IMR-90 (cell line): ENCODE measurements at regions not wholly inside any gene's neighbourhood (a gene's known extent, or its start where the extent isn't known, plus 50 kb on each side); places are given as distances from the start of the nearest gene placed in this dataset.

ENCODE experiments used
- ATAC-seq: fragments of 200-7000 bp; cut with Tn5 transposase; 2 replicates; pipeline ENCODE4 v1.9.1; 2020; ENCODE audit warnings: low read depth, mild to moderate bottlenecking, moderate library complexity
- BruUV-seq: library from RNA; stranded (reverse); fragments of 400-500 nt; replicated peaks from 2 replicates; lab custom pipeline; 2021; lab: Mats Ljungman, UMichigan
- CTCF ChIA-PET: fragments of 300-600 bp; formaldehyde crosslinking; extraction: SDS; loops from one replicate; lab custom pipeline; 2021; ENCODE audit warnings: antibody characterized with exemption; lab: Yijun Ruan, JAX
- POLR2A ChIA-PET: fragments of 300-600 bp; sonication (Branson Sonifier 250); formaldehyde crosslinking; loops from one replicate; lab custom pipeline; 2022; ENCODE audit warnings: antibody characterized with exemption; ENCODE audit not compliant: unreplicated experiment; lab: Charles Lee
- DNase-seq: peaks from one replicate; pipeline ENCODE4 v3.0.0; 2013
- H2AFZ ChIP-seq: replicated peaks from 2 replicates; pipeline ENCODE3; 2013; ENCODE audit warnings: low read length, mild to moderate bottlenecking; ENCODE audit not compliant: poor library complexity
- H2AK5ac ChIP-seq: 2 replicates; pipeline ENCODE4 v1.6.1; 2013; ENCODE audit warnings: low read depth, low read length, inconsistent platforms
- H2AK9ac ChIP-seq: replicated peaks from 2 replicates; pipeline ENCODE3; 2013; ENCODE audit warnings: mild to moderate bottlenecking, low read depth, low read length, moderate library complexity; ENCODE audit not compliant: poor library complexity
- H2BK120ac ChIP-seq: 2 replicates; pipeline ENCODE4 v1.6.1; 2013; ENCODE audit warnings: low read depth, low read length, inconsistent platforms
- H2BK15ac ChIP-seq: 3 replicates; pipeline ENCODE4 v1.6.1; 2013; ENCODE audit warnings: low read depth, low read length, inconsistent platforms
- H2BK20ac ChIP-seq: 2 replicates; pipeline ENCODE4 v1.6.1; 2013; ENCODE audit warnings: low read depth, mild to moderate bottlenecking, inconsistent platforms, low read length, moderate library complexity
- H2BK5ac ChIP-seq: 2 replicates; pipeline ENCODE4 v1.6.1; 2013; ENCODE audit warnings: mild to moderate bottlenecking, low read depth, low read length, inconsistent platforms; ENCODE audit not compliant: poor library complexity, severe bottlenecking
- H3K14ac ChIP-seq: replicated peaks from 2 replicates; pipeline ENCODE4 v1.6.1; 2013; ENCODE audit warnings: low read depth, low read length, inconsistent platforms
- H3K18ac ChIP-seq: 2 replicates; pipeline ENCODE4 v1.6.1; 2013; ENCODE audit warnings: low read depth, low read length, control low read depth
- H3K23ac ChIP-seq: 2 replicates; pipeline ENCODE4 v1.6.1; 2013; ENCODE audit warnings: low read depth, low read length, inconsistent platforms
- H3K27ac ChIP-seq: 2 replicates; pipeline ENCODE4 v1.5.1; 2013; ENCODE audit warnings: mild to moderate bottlenecking, control low read depth, low read length; ENCODE audit not compliant: insufficient read depth
- H3K27me3 ChIP-seq: 2 replicates; pipeline ENCODE4 v1.6.1; 2013; ENCODE audit warnings: low read length; ENCODE audit not compliant: control insufficient read depth, insufficient read depth
- H3K36me3 ChIP-seq: 2 replicates; pipeline ENCODE4 v1.6.1; 2013; ENCODE audit warnings: low read length, mixed read lengths; ENCODE audit not compliant: control insufficient read depth, insufficient read depth
- H3K4ac ChIP-seq: 2 replicates; pipeline ENCODE4 v1.6.1; 2013; ENCODE audit warnings: low read depth, low read length, inconsistent platforms
- H3K4me1 ChIP-seq: 2 replicates; pipeline ENCODE4 v1.6.1; 2013; ENCODE audit warnings: low read length, mixed read lengths; ENCODE audit not compliant: control insufficient read depth, insufficient read depth
- H3K4me2 ChIP-seq: 2 replicates; pipeline ENCODE4 v1.6.1; 2013; ENCODE audit warnings: low read depth, mild to moderate bottlenecking, control low read depth, low read length, moderate library complexity
- H3K4me3 ChIP-seq: 2 replicates; pipeline ENCODE4 v1.5.1; 2013; ENCODE audit warnings: low read depth, mild to moderate bottlenecking, control low read depth, low read length, moderate library complexity; ENCODE audit not compliant: insufficient read depth
- H3K56ac ChIP-seq: 2 replicates; pipeline ENCODE4 v1.6.1; 2013; ENCODE audit warnings: low read length, inconsistent platforms; ENCODE audit not compliant: insufficient read depth; ENCODE audit errors: extremely low read depth
- H3K79me1 ChIP-seq, 2 experiments: 2 replicates each; pipeline ENCODE4 v1.6.1; 2013; ENCODE audit warnings: low read length in 2 of 2, inconsistent platforms in 1 of 2, low read depth in 1 of 2
- H3K9ac ChIP-seq: 2 replicates; pipeline ENCODE4 v1.6.1; 2013; ENCODE audit warnings: low read depth, low read length, control low read depth
- H3K9me1 ChIP-seq: 2 replicates; pipeline ENCODE4 v1.6.1; 2013; ENCODE audit warnings: low read length, inconsistent platforms; ENCODE audit not compliant: insufficient read depth
- H3K9me3 ChIP-seq: 2 replicates; pipeline ENCODE4 v1.6.1; 2013; ENCODE audit warnings: low read length; ENCODE audit not compliant: control insufficient read depth, insufficient read depth
- H4K20me1 ChIP-seq: 2 replicates; pipeline ENCODE4 v1.6.1; 2013; ENCODE audit warnings: low read length, inconsistent platforms; ENCODE audit not compliant: insufficient read depth
- H4K5ac ChIP-seq: 2 replicates; pipeline ENCODE4 v1.6.1; 2013; ENCODE audit warnings: mild to moderate bottlenecking, low read depth, low read length, control low read depth
- H4K8ac ChIP-seq, 2 experiments: 2 replicates each; pipeline ENCODE4 v1.6.1; 2013; ENCODE audit warnings: low read depth in 2 of 2, low read length in 2 of 2, control low read depth in 1 of 2, inconsistent platforms in 1 of 2
- H4K91ac ChIP-seq: 2 replicates; pipeline ENCODE4 v1.6.1; 2013; ENCODE audit warnings: low read depth, low read length, inconsistent platforms; ENCODE audit not compliant: insufficient read depth
- BHLHE40 ChIP-seq: fragments of 150-350 bp; IDR thresholded peaks from 2 replicates; pipeline ENCODE4 v1.6.1; 2016; ENCODE audit warnings: mild to moderate bottlenecking, low read depth, low read length
- CHD1 ChIP-seq: IDR thresholded peaks from 2 replicates; pipeline ENCODE4 v1.6.1; 2012; ENCODE audit warnings: low read depth, low read length, improper control_type of control experiment
- CTCF ChIP-seq: conservative IDR thresholded peaks from 2 replicates; pipeline ENCODE4 v1.5.1; 2012; ENCODE audit warnings: mild to moderate bottlenecking, low read depth, low read length, improper control_type of control experiment
- MAFK ChIP-seq: IDR thresholded peaks from 2 replicates; pipeline ENCODE4 v1.6.1; 2012; ENCODE audit warnings: low read depth, low read length, improper control_type of control experiment
- MXI1 ChIP-seq: IDR thresholded peaks from 2 replicates; pipeline ENCODE4 v1.6.1; 2012; ENCODE audit warnings: low read depth, mild to moderate bottlenecking, low read length, moderate library complexity, borderline replicate concordance
- NFE2L2 ChIP-seq: fragments of 150-350 bp; IDR thresholded peaks from 2 replicates; pipeline ENCODE4 v1.6.1; 2016; ENCODE audit warnings: low read depth, mild to moderate bottlenecking, low read length
- POLR2A ChIP-seq: IDR thresholded peaks from 2 replicates; pipeline ENCODE4 v1.6.1; 2012; ENCODE audit warnings: mild to moderate bottlenecking, low read depth, low read length
- RCOR1 ChIP-seq: IDR thresholded peaks from 2 replicates; pipeline ENCODE4 v1.6.1; 2012; ENCODE audit warnings: mild to moderate bottlenecking, low read length, improper control_type of control experiment; ENCODE audit not compliant: insufficient replicate concordance
- RFX5 ChIP-seq: IDR thresholded peaks from 2 replicates; pipeline ENCODE4 v1.8.0; 2012; ENCODE audit warnings: low read depth, mild to moderate bottlenecking, low read length, moderate library complexity
- SMC3 ChIP-seq: fragments of 150-350 bp; IDR thresholded peaks from 2 replicates; pipeline ENCODE4 v1.6.1; 2016; ENCODE audit warnings: low read depth, mild to moderate bottlenecking, antibody characterized with exemption, low read length, moderate library complexity
- dilution Hi-C: fragments of 300-500 bp; cut with HindIII; formaldehyde crosslinking; loops from one replicate; pipeline ENCODE4 v1.14.3; 2018; ENCODE audit warnings: low sequenced_read_pairs; ENCODE audit not compliant: unreplicated experiment
- in situ Hi-C: fragments of 300-500 bp; cut with MboI; formaldehyde crosslinking; loops from 3 replicates; pipeline ENCODE4 v1.14.3; 2019; ENCODE audit warnings: low sequenced_read_pairs, inconsistent platforms, mixed read lengths
- intact Hi-C: fragments of 100-400 bp; cut with micrococcal nuclease; formaldehyde crosslinking; loops from 2 replicates; pipeline ENCODE4 v1.10.0; 2022
- TF ChIP-seq, protein P1 (sequence below): fragments of 150-350 bp; IDR thresholded peaks from 2 replicates; pipeline ENCODE4 v1.6.1; 2016; ENCODE audit warnings: low read depth, mild to moderate bottlenecking, low read length, moderate library complexity, borderline replicate concordance
- TF ChIP-seq, protein P2 (sequence below): fragments of 150-350 bp; IDR thresholded peaks from 2 replicates; pipeline ENCODE4 v1.6.1; 2017; ENCODE audit warnings: mild to moderate bottlenecking, antibody characterized with exemption, low read length, low read depth

DNA sequence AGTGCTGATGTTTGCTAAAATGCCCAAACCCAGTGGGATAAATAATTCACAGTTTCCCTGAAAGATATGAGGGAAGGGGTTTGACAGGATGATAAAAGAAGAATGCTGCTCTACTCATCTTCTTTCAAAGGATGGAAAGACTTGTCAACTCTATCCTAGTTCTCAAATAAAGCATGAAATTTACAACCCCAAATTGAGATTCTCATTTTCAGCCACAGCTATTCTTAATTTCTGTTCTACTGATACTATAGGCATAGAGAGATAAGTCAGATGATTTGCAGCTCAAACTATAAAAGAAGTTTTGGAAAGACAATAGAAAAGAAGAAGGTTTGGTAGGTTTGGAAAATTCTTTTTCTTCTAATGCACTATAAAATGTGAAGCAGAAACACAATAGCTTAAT lies 542.6 kb downstream of the CSNK1G3 start:
- no peak overlapping the region for H3K27ac ChIP-seq
- H2AK9ac ChIP-seq = no peak overlapping the region
- no peak overlapping the region for H3K4me3 ChIP-seq
- ATAC-seq (no peak), DNase-seq (no peak)
- no peak overlapping the region for H4K91ac ChIP-seq
- H3K18ac ChIP-seq = no peak overlapping the region
- no peak overlapping the region for H4K8ac ChIP-seq
- H2BK120ac ChIP-seq = no peak overlapping the region
- no peaks in the 10 kb centered on the region for H3K79me1 ChIP-seq
- H3K4ac ChIP-seq = no peak overlapping the region
- H2BK15ac ChIP-seq = no peak overlapping the region
- no peak overlapping the region for H3K14ac ChIP-seq
- in situ Hi-C loops = no loop called here
- no peak overlapping the region for H3K9ac ChIP-seq
- no peak overlapping the region for H3K23ac ChIP-seq
- no peak overlapping the region for H2BK5ac ChIP-seq
- intact Hi-C loops = no loop called here
- H3K9me1 ChIP-seq = no peaks in the 10 kb centered on the region
- H3K36me3 ChIP-seq = no peaks in the 10 kb centered on the region
- H2AFZ ChIP-seq = no peak overlapping the region
- H4K20me1 ChIP-seq = no peaks in the 10 kb centered on the region
- TF ChIP-seq, protein P1, sequence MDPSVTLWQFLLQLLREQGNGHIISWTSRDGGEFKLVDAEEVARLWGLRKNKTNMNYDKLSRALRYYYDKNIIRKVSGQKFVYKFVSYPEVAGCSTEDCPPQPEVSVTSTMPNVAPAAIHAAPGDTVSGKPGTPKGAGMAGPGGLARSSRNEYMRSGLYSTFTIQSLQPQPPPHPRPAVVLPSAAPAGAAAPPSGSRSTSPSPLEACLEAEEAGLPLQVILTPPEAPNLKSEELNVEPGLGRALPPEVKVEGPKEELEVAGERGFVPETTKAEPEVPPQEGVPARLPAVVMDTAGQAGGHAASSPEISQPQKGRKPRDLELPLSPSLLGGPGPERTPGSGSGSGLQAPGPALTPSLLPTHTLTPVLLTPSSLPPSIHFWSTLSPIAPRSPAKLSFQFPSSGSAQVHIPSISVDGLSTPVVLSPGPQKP = no peak
- TF ChIP-seq RFX5 (no peak), MAFK (no peak), RCOR1 (no peak), POLR2A (no peak), NFE2L2 (no peak), MXI1 (no peak), CTCF (no peak), CHD1 (no peak), SMC3 (no peak), BHLHE40 (no peak)
- TF ChIP-seq, protein P2, sequence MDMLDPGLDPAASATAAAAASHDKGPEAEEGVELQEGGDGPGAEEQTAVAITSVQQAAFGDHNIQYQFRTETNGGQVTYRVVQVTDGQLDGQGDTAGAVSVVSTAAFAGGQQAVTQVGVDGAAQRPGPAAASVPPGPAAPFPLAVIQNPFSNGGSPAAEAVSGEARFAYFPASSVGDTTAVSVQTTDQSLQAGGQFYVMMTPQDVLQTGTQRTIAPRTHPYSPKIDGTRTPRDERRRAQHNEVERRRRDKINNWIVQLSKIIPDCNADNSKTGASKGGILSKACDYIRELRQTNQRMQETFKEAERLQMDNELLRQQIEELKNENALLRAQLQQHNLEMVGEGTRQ = no peak
- H3K4me1 ChIP-seq = no peaks in the 10 kb centered on the region; the same call in 1 of the 2 replicates
- no TSS peak for BruUV-seq
- ChIA-PET CTCF (no interaction called here), POLR2A (no interaction called here)
- no peak overlapping the region for H4K5ac ChIP-seq
- no peak overlapping the region for H3K4me2 ChIP-seq
- H3K9me3 ChIP-seq = no peaks in the 10 kb centered on the region
- H3K56ac ChIP-seq = no peak overlapping the region
- H2AK5ac ChIP-seq = no peak overlapping the region
- no peaks in the 10 kb centered on the region; the same call in 1 of the 2 replicates for H3K27me3 ChIP-seq
- dilution Hi-C loops = no loop called here
- H2BK20ac ChIP-seq = no peak overlapping the region
